Heart right ventricle (tissue), 16 donors: ENCODE measurements at regions not wholly inside any gene's neighbourhood (a gene's known extent, or its start where the extent isn't known, plus 50 kb on each side); places are given as distances from the start of the nearest gene placed in this dataset.

Experiments used
- ATAC-seq, 8 donors: fragments of 200-7000 bp; cut with Tn5 transposase; one replicate each; pipeline ENCODE4 v1.9.1; 2020; ENCODE audit warnings: mild to moderate bottlenecking in 8 of 8, moderate library complexity in 8 of 8, moderate number of reproducible peaks in 1 of 8
- DNase-seq, 2 donors: peaks; one replicate each; pipeline ENCODE4 v3.0.0-alpha.2; 2020
- H3K27ac ChIP-seq, 10 donors: fragments of 200-600 bp; sonication (generic) in 2 of 10; one replicate each; pipeline versions ENCODE4 v1.5.0 to v1.8.0; 2020 to 2022; ENCODE audit warnings: mild to moderate bottlenecking in 3 of 10
- H3K27me3 ChIP-seq, 7 donors: fragments of 200-600 bp; one replicate each; pipeline ENCODE4 v1.8.0; 2021 to 2022; ENCODE audit warnings: mild to moderate bottlenecking in 2 of 7
- H3K36me3 ChIP-seq, 9 donors: fragments of 200-600 bp; sonication (generic) in 1 of 9; one replicate each; pipeline versions ENCODE4 v1.5.0 to v1.8.0; 2020 to 2022; ENCODE audit warnings: mild to moderate bottlenecking in 2 of 9
- H3K4me1 ChIP-seq, 9 donors: fragments of 200-600 bp; sonication (generic) in 1 of 9; one replicate each; pipeline versions ENCODE4 v1.5.0 to v1.8.0; 2020 to 2022; ENCODE audit warnings: mild to moderate bottlenecking in 4 of 9
- H3K4me3 ChIP-seq, 10 donors: fragments of 200-600 bp; sonication (generic) in 2 of 10; one replicate each; pipeline versions ENCODE4 v1.5.0 to v1.8.0; 2020 to 2022; ENCODE audit warnings: mild to moderate bottlenecking in 7 of 10, moderate library complexity in 2 of 10
- H3K9me3 ChIP-seq, 11 donors: fragments of 200-600 bp in 10 of 11; sonication (generic) in 2 of 11; one replicate each; pipeline versions ENCODE4 v1.5.0 to v1.8.0; 2013 to 2022; ENCODE audit warnings: mild to moderate bottlenecking in 2 of 11, control low read depth in 1 of 11, moderate library complexity in 1 of 11
- CTCF ChIP-seq, 9 donors: fragments of 200-600 bp; sonication (generic) in 2 of 9; IDR thresholded peaks; one replicate each; pipeline versions ENCODE4 v1.5.0 to v1.8.0; 2021 to 2022; ENCODE audit warnings: antibody characterized with exemption in 9 of 9, mild to moderate bottlenecking in 5 of 9, moderate library complexity in 1 of 9
- WGBS, 2 donors: extraction: QIAGEN DNeasy Blood & Tissue Kit; methylation state at CpG; one replicate each; pipeline ENCODE4 v1.1.7; 2013; ENCODE audit warnings: inconsistent platforms in 1 of 2; 5-methylcytosine and 5-hydroxymethylcytosine counted together
- intact Hi-C, 10 donors: fragments of 100-400 bp; cut with DNase I; formaldehyde crosslinking; loops; one replicate each; pipeline versions ENCODE4 v1.11.1 to v1.14.2; 2022
- donor health status: Arrhythmogenic right ventricular cardiomyopathy.
- donor health status: ischemic (EF 13 %, LVEDD 7.1; RV severe dilation, severe dysfunction).
- donor health status: healthy with polysubstance abuse.
- donor health status: DM: no; HTN: yes; CAD: no.
- donor health status: DM: no; HTN: no; CAD: no.
- donor health status: ischemic (EF 25% LVEDD 6.9; RV normal size, moderate dysfunction).
- donor health status: ischemic (EF 25% LVEDD 5.7; RV mildly dilated, moderate dysfunction).
- donor health status: healthy.
- donor health status: DM: yes; HTN: yes; CAD: no.
- donor health status: Ischemic cardiomyopathy.
- donor health status: ischemic (EF 35%, LVEDD 5.7; RV mildly dilated, moderate dysfunction).
- donor health status: nonischemic (EF 11% LVEDD 7.7; RV severe dilation, severe dysfunction).
- donor health status: DM: yes; HTN: yes; CAD: no.
- donor health status: PGD.
- donor health status: ischemic (EF 29% LVEDD 5.4; RV normal size, mild dysfunction).
- donor health status: nonischemic (EF 23%, LVEDD 6.1; RV moderate dilation, normal function).

- TF ChIP-seq CTCF (IDR thresholded peaks at IDR 0.05): no peak
- no peaks in the 10 kb centered on the region for H3K36me3 ChIP-seq
- no peaks in the 10 kb centered on the region for H3K27me3 ChIP-seq
- no peak for ATAC-seq
- no peak overlapping the region for H3K4me3 ChIP-seq
- no peaks in the 10 kb centered on the region for H3K9me3 ChIP-seq
- no peak for DNase-seq
- intact Hi-C loops: no loop called here
- 63 to 68% methylated on average over 3 of the region's 3 CpGs for WGBS, 2 donors
- H3K27ac ChIP-seq: no peak overlapping the region
- no peaks in the 10 kb centered on the region for H3K4me1 ChIP-seq
Measured at GRCh38 chr6:98292810-98293209, 541.6 kb upstream of the POU3F2 start.

GRCh38 chr6:98295515-98296175 is 538.7 kb upstream of the POU3F2 start:
- H3K9me3 ChIP-seq: no peaks in the 10 kb centered on the region
- no peak for DNase-seq
- intact Hi-C loops: no loop called here
- no peak overlapping the region for H3K27ac ChIP-seq
- WGBS, 2 donors: 38 to 46% methylated on average over 5 of the region's 5 CpGs
- no peaks in the 10 kb centered on the region for H3K4me1 ChIP-seq
- H3K36me3 ChIP-seq: no peaks in the 10 kb centered on the region
- no peak overlapping the region for H3K4me3 ChIP-seq
- H3K27me3 ChIP-seq: no peaks in the 10 kb centered on the region
- TF ChIP-seq CTCF (IDR thresholded peaks at IDR 0.05): no peak
- ATAC-seq: no peak

DNA sequence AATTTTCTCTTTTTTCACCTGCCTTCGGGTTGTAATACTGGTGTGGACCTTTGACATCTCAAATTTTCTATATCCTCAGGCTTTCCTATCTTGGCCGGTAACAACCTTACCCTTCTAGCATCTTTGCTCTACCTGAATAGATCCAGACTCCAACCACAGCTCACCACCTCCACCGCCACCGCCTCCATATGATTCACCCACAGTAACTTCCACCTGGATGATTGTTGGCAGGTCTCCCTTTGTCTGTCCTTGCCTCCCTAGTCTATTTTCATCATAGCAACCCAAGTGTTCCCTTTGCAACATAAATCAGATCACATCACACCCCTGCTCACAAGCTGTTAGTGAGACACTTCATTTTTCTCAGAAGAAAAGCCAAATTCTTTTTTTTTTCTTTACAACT is 525.8 kb upstream of the POU3F2 start:
- Histone ChIP-seq H3K4me3 (no peak overlapping the region), H3K27ac (no peak overlapping the region), H3K36me3 (no peaks in the 10 kb centered on the region), H3K4me1 (no peaks in the 10 kb centered on the region), H3K27me3 (no peaks in the 10 kb centered on the region), H3K9me3 (peaks cover 0 to 8% (median 0%) of the 10 kb centered on the region in 11 donors)
- WGBS, 2 donors: 83 to 86% methylated on average over 4 of the region's 4 CpGs
- intact Hi-C loops: no loop called here
- ATAC-seq: no peak
- DNase-seq: no peak
- TF ChIP-seq CTCF (IDR thresholded peaks at IDR 0.05): no peak

DNA sequence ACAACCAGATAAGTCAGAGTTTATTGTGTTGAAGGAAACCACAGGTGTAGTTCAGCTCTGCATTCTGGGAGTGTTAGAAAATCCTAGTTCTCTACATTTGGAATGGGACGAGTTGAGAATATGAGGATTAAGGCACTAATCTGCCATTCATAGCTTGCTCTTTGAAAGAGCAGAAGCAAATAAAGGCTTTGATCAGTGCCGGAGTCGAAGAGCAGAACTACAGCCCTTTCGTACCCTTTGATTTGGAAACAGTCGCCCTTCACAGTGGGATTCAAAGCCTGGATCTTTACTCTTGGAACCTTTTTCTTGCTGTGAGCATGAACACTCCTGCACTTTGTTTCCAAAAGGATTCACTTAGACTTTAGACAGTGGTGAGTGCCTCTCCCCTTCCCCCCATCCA is 523.9 kb upstream of the POU3F2 start:
- H3K4me3 ChIP-seq: no peak overlapping the region
- H3K4me1 ChIP-seq: no peaks in the 10 kb centered on the region
- intact Hi-C loops: no loop called here

More for the DNA sequence above, 523.9 kb upstream of the POU3F2 start:
- no peak for TF ChIP-seq CTCF (IDR thresholded peaks at IDR 0.05)
- H3K27me3 ChIP-seq: no peaks in the 10 kb centered on the region
- no peaks in the 10 kb centered on the region for H3K36me3 ChIP-seq
- no peak for ATAC-seq
- no peak overlapping the region for H3K27ac ChIP-seq
- WGBS, 2 donors: 76 to 77% methylated on average over 5 of the region's 5 CpGs
- DNase-seq: no peak
- H3K9me3 ChIP-seq: peaks cover 0 to 8% (median 0%) of the 10 kb centered on the region in 11 donors
